ENCODE measurements at regions not wholly inside any gene's neighbourhood (a gene's known extent, or its start where the extent isn't known, plus 50 kb on each side); places are given as distances from the start of the nearest gene placed in this dataset.

- Mint-ChIP-seq H3K36me3 (no peaks in the 10 kb centered on the region), H3K27ac (no peak overlapping the region), H3K27me3 (no peaks in the 10 kb centered on the region), H3K9me3 (peaks cover 0 to 22% (median 4%) of the 10 kb centered on the region in 5 donors), H3K4me1 (no peaks in the 10 kb centered on the region), H3K4me3 (no peak overlapping the region)
- no peaks in the 10 kb centered on the region for H3K4me1 ChIP-seq (ENCODE audit: insufficient read depth, low read length)
- H3K36me3 ChIP-seq (ENCODE audit: insufficient read depth, low read length), result no peaks in the 10 kb centered on the region
- H3K27ac ChIP-seq (ENCODE audit: low read depth, low read length), result no peak overlapping the region
- no peak for DNase-seq
- no peaks in the 10 kb centered on the region for H3K9me3 ChIP-seq (ENCODE audit: low read length)
- H3K4me3 ChIP-seq (ENCODE audit: low read length), result no peak overlapping the region
- no peaks in the 10 kb centered on the region for H3K27me3 ChIP-seq (ENCODE audit: insufficient read depth, low read length, poor library complexity, severe bottlenecking)
- ChIA-PET CTCF (no interaction called here), POLR2A (no interaction called here)
These were observed 1477.8 kb downstream of the C4orf33 start for GRCh38 chr4:130573742-130574141.

GRCh38 chr4:130574215-130574614 lies 1478.3 kb downstream of the C4orf33 start:
- H3K4me3 Mint-ChIP-seq, result no peak overlapping the region
- H3K27me3 Mint-ChIP-seq, result no peaks in the 10 kb centered on the region
- no peaks in the 10 kb centered on the region for H3K4me1 Mint-ChIP-seq
- H3K9me3 ChIP-seq (ENCODE audit: low read length), result no peaks in the 10 kb centered on the region
- H3K27ac ChIP-seq (ENCODE audit: low read depth, low read length), result no peak overlapping the region
- CTCF ChIA-PET, result no interaction called here
- H3K27ac Mint-ChIP-seq, result no peak overlapping the region
- POLR2A ChIA-PET, result no interaction called here
- no peaks in the 10 kb centered on the region for H3K4me1 ChIP-seq (ENCODE audit: insufficient read depth, low read length)
- no peak for DNase-seq
- no peaks in the 10 kb centered on the region for H3K36me3 ChIP-seq (ENCODE audit: insufficient read depth, low read length)
- no peaks in the 10 kb centered on the region for H3K27me3 ChIP-seq (ENCODE audit: insufficient read depth, low read length, poor library complexity, severe bottlenecking)
- H3K4me3 ChIP-seq (ENCODE audit: low read length), result no peak overlapping the region
- H3K9me3 Mint-ChIP-seq, result peaks cover 0 to 24% (median 4%) of the 10 kb centered on the region in 5 donors
- no peaks in the 10 kb centered on the region for H3K36me3 Mint-ChIP-seq

- Mint-ChIP-seq H3K9me3 (peaks cover 0 to 33% (median 5%) of the 10 kb centered on the region in 5 donors), H3K4me3 (no peak overlapping the region), H3K27ac (no peak overlapping the region), H3K4me1 (no peaks in the 10 kb centered on the region), H3K27me3 (no peaks in the 10 kb centered on the region), H3K36me3 (no peaks in the 10 kb centered on the region)
- POLR2A ChIA-PET, result no interaction called here
- H3K36me3 ChIP-seq (ENCODE audit: insufficient read depth, low read length), result no peaks in the 10 kb centered on the region
- DNase-seq, result no peak
- H3K27me3 ChIP-seq (ENCODE audit: insufficient read depth, low read length, poor library complexity, severe bottlenecking), result no peaks in the 10 kb centered on the region
- no peaks in the 10 kb centered on the region for H3K9me3 ChIP-seq (ENCODE audit: low read length)
- H3K27ac ChIP-seq (ENCODE audit: low read depth, low read length), result no peak overlapping the region
- no peak overlapping the region for H3K4me3 ChIP-seq (ENCODE audit: low read length)
- no peaks in the 10 kb centered on the region for H3K4me1 ChIP-seq (ENCODE audit: insufficient read depth, low read length)
- CTCF ChIA-PET, result no interaction called here
These were observed 1480.3 kb downstream of the C4orf33 start for GRCh38 chr4:130576218-130576617.

- Histone ChIP-seq H3K27ac (ENCODE audit: low read depth, low read length) (no peak overlapping the region), H3K4me3 (ENCODE audit: low read length) (no peak overlapping the region)
- H3K4me1 Mint-ChIP-seq, result no peaks in the 10 kb centered on the region
These were observed 1495.1 kb downstream of the C4orf33 start for GRCh38 chr4:130591091-130591490.

GRCh38 chr4:130600706-130601105 lies 1504.8 kb downstream of the C4orf33 start:
- H3K27me3 Mint-ChIP-seq, result no peaks in the 10 kb centered on the region
- Histone ChIP-seq H3K27me3 (ENCODE audit: insufficient read depth, low read length, poor library complexity, severe bottlenecking) (no peaks in the 10 kb centered on the region), H3K4me1 (ENCODE audit: insufficient read depth, low read length) (no peaks in the 10 kb centered on the region), H3K27ac (ENCODE audit: low read depth, low read length) (no peak overlapping the region), H3K9me3 (ENCODE audit: low read length) (no peaks in the 10 kb centered on the region), H3K4me3 (ENCODE audit: low read length) (no peak overlapping the region), H3K36me3 (ENCODE audit: insufficient read depth, low read length) (no peaks in the 10 kb centered on the region)
- ChIA-PET POLR2A (no interaction called here), CTCF (no interaction called here)
- no peak for DNase-seq
- no peaks in the 10 kb centered on the region for H3K36me3 Mint-ChIP-seq
- H3K27ac Mint-ChIP-seq, result no peak overlapping the region
- peaks cover 0 to 18% (median 3%) of the 10 kb centered on the region in 5 donors for H3K9me3 Mint-ChIP-seq
- no peaks in the 10 kb centered on the region for H3K4me1 Mint-ChIP-seq
- no peak overlapping the region for H3K4me3 Mint-ChIP-seq

More at GRCh38 chr4:130591091-130591490, 1495.1 kb downstream of the C4orf33 start:
- Mint-ChIP-seq H3K36me3 (no peaks in the 10 kb centered on the region), H3K4me3 (no peak overlapping the region), H3K9me3 (peaks cover 2 to 15% (median 7%) of the 10 kb centered on the region in 5 donors), H3K27ac (no peak overlapping the region), H3K27me3 (no peaks in the 10 kb centered on the region)
- CTCF ChIA-PET, result no interaction called here
- H3K27me3 ChIP-seq (ENCODE audit: insufficient read depth, low read length, poor library complexity, severe bottlenecking), result no peaks in the 10 kb centered on the region
- no peaks in the 10 kb centered on the region for H3K9me3 ChIP-seq (ENCODE audit: low read length)
- no peaks in the 10 kb centered on the region for H3K36me3 ChIP-seq (ENCODE audit: insufficient read depth, low read length)
- H3K4me1 ChIP-seq (ENCODE audit: insufficient read depth, low read length), result no peaks in the 10 kb centered on the region
- POLR2A ChIA-PET, result no interaction called here
- no peak for DNase-seq

- no peaks in the 10 kb centered on the region for H3K4me1 ChIP-seq (ENCODE audit: insufficient read depth, low read length)
- Mint-ChIP-seq H3K27ac (no peak overlapping the region), H3K4me3 (no peak overlapping the region), H3K36me3 (no peaks in the 10 kb centered on the region), H3K4me1 (no peaks in the 10 kb centered on the region), H3K27me3 (no peaks in the 10 kb centered on the region), H3K9me3 (peaks cover 0 to 13% (median 4%) of the 10 kb centered on the region in 5 donors)
- DNase-seq, result no peak
- no peaks in the 10 kb centered on the region for H3K27me3 ChIP-seq (ENCODE audit: insufficient read depth, low read length, poor library complexity, severe bottlenecking)
- H3K9me3 ChIP-seq (ENCODE audit: low read length), result no peaks in the 10 kb centered on the region
- H3K4me3 ChIP-seq (ENCODE audit: low read length), result no peak overlapping the region
- ChIA-PET POLR2A (no interaction called here), CTCF (no interaction called here)
- H3K27ac ChIP-seq (ENCODE audit: low read depth, low read length), result no peak overlapping the region
- no peaks in the 10 kb centered on the region for H3K36me3 ChIP-seq (ENCODE audit: insufficient read depth, low read length)
These were observed 1507.1 kb downstream of the C4orf33 start for GRCh38 chr4:130603043-130603442.

GRCh38 chr4:130608121-130608520 lies 1512.2 kb downstream of the C4orf33 start:
- POLR2A ChIA-PET, result no interaction called here
- no peaks in the 10 kb centered on the region for H3K4me1 ChIP-seq (ENCODE audit: insufficient read depth, low read length)
- H3K4me3 ChIP-seq (ENCODE audit: low read length), result no peak overlapping the region
- no peaks in the 10 kb centered on the region for H3K4me1 Mint-ChIP-seq
- H3K36me3 Mint-ChIP-seq, result no peaks in the 10 kb centered on the region
- no peaks in the 10 kb centered on the region for H3K9me3 ChIP-seq (ENCODE audit: low read length)
- H3K27ac ChIP-seq (ENCODE audit: low read depth, low read length), result no peak overlapping the region
- DNase-seq, result no peak
- no peaks in the 10 kb centered on the region for H3K27me3 Mint-ChIP-seq
- H3K27me3 ChIP-seq (ENCODE audit: insufficient read depth, low read length, poor library complexity, severe bottlenecking), result no peaks in the 10 kb centered on the region
- CTCF ChIA-PET, result no interaction called here
- no peaks in the 10 kb centered on the region for H3K36me3 ChIP-seq (ENCODE audit: insufficient read depth, low read length)
- peaks cover 0 to 16% (median 6%) of the 10 kb centered on the region in 5 donors for H3K9me3 Mint-ChIP-seq
- no peak overlapping the region for H3K27ac Mint-ChIP-seq
- no peak overlapping the region for H3K4me3 Mint-ChIP-seq

GRCh38 chr4:130628531-130628930 lies 1532.6 kb downstream of the C4orf33 start:
- Histone ChIP-seq H3K4me3 (ENCODE audit: low read length) (no peak overlapping the region), H3K27ac (ENCODE audit: low read depth, low read length) (no peak overlapping the region), H3K36me3 (ENCODE audit: insufficient read depth, low read length) (no peaks in the 10 kb centered on the region), H3K4me1 (ENCODE audit: insufficient read depth, low read length) (no peaks in the 10 kb centered on the region), H3K9me3 (ENCODE audit: low read length) (no peaks in the 10 kb centered on the region), H3K27me3 (ENCODE audit: insufficient read depth, low read length, poor library complexity, severe bottlenecking) (no peaks in the 10 kb centered on the region)
- CTCF ChIA-PET, result no interaction called here
- no peak for DNase-seq
- H3K4me1 Mint-ChIP-seq, result no peaks in the 10 kb centered on the region
- no peaks in the 10 kb centered on the region for H3K36me3 Mint-ChIP-seq
- H3K9me3 Mint-ChIP-seq, result peaks cover 0 to 15% (median 4%) of the 10 kb centered on the region in 5 donors
- no peak overlapping the region for H3K4me3 Mint-ChIP-seq
- no peaks in the 10 kb centered on the region for H3K27me3 Mint-ChIP-seq
- POLR2A ChIA-PET, result no interaction called here
- H3K27ac Mint-ChIP-seq, result no peak overlapping the region

Measured in CD8-positive, alpha-beta memory T cell (primary cell).